Fibroblast of mammary gland (primary cell): ENCODE measurements at regions not wholly inside any gene's neighbourhood (a gene's known extent, or its start where the extent isn't known, plus 50 kb on each side); places are given as distances from the start of the nearest gene placed in this dataset.
A peak's percentile ranks its signal among the peaks of the same experiment; 100 is the strongest.

Source experiments
- DNase-seq: peaks from one replicate; pipeline ENCODE4 v3.0.0-alpha.2; 2010; ENCODE audit warnings: low read depth
- H3K4me3 ChIP-seq: 2 replicates; pipeline ENCODE4 v1.5.1; 2011; ENCODE audit warnings: low read depth, mild to moderate bottlenecking, low read length, moderate library complexity; ENCODE audit not compliant: control insufficient read depth
- CTCF ChIP-seq: conservative IDR thresholded peaks from 2 replicates; pipeline ENCODE4 v1.5.1; 2011; ENCODE audit warnings: low read depth, low read length, inconsistent platforms; ENCODE audit not compliant: control insufficient read depth, insufficient read depth

- H3K4me3 ChIP-seq = no peak overlapping the region
- DNase-seq = no peak
- TF ChIP-seq CTCF = no peak
These were observed 280.0 kb downstream of the HINT1 start for GRCh38 chr5:130885027-130885426.

- no peak for TF ChIP-seq CTCF
- no peak for DNase-seq
- H3K4me3 ChIP-seq = no peak overlapping the region
These were observed 281.0 kb downstream of the HINT1 start for GRCh38 chr5:130884023-130884422.

- no peak for DNase-seq
- no peak for TF ChIP-seq CTCF
- no peak overlapping the region for H3K4me3 ChIP-seq
These were observed 289.4 kb downstream of the HINT1 start for GRCh38 chr5:130875656-130876055.

GRCh38 chr5:130874861-130875417 lies 290.1 kb downstream of the HINT1 start:
- no peak for TF ChIP-seq CTCF
- no peak overlapping the region for H3K4me3 ChIP-seq
- peak; percentile 71 for DNase-seq

GRCh38 chr5:130871346-130872086 lies 293.5 kb downstream of the HINT1 start:
- peak; percentile 73 for DNase-seq
- no peak overlapping the region for H3K4me3 ChIP-seq
- peak; percentile 74 for TF ChIP-seq CTCF

GRCh38 chr5:130870691-130871090 lies 294.4 kb downstream of the HINT1 start:
- peak; percentile 60 for DNase-seq
- no peak overlapping the region for H3K4me3 ChIP-seq
- TF ChIP-seq CTCF = no peak
